Osteoblast (primary cell): ENCODE measurements at regions not wholly inside any gene's neighbourhood (a gene's known extent, or its start where the extent isn't known, plus 50 kb on each side); places are given as distances from the start of the nearest gene placed in this dataset.
"Not testable (repeated sequence)": the region's sequence is repeated elsewhere in the genome, so short reads cannot be mapped to it uniquely, and the experiment has no call there.

Source experiments
- DNase-seq: peaks from one replicate; pipeline ENCODE4 v3.0.0; 2011; ENCODE audit warnings: low spot score, mixed read lengths; ENCODE audit not compliant: insufficient read length; ENCODE audit errors: missing footprints
- H2AFZ ChIP-seq: 2 replicates; pipeline ENCODE4 v1.6.0; 2011; ENCODE audit warnings: mild to moderate bottlenecking, low read length
- H3K27ac ChIP-seq: 2 replicates; pipeline ENCODE4 v1.5.1; 2011; ENCODE audit warnings: mild to moderate bottlenecking, low read depth, low read length, moderate library complexity
- H3K27me3 ChIP-seq: 2 replicates; pipeline ENCODE4 v1.6.0; 2012; ENCODE audit warnings: mild to moderate bottlenecking, control low read depth, inconsistent platforms, low read length, moderate library complexity; ENCODE audit not compliant: insufficient read depth
- H3K36me3 ChIP-seq: 2 replicates; pipeline ENCODE4 v1.5.1; 2011; ENCODE audit warnings: mild to moderate bottlenecking, low read length, control low read depth, moderate library complexity; ENCODE audit not compliant: insufficient read depth
- H3K4me1 ChIP-seq: 2 replicates; pipeline ENCODE4 v1.5.1; 2011; ENCODE audit warnings: mild to moderate bottlenecking, low read length, control low read depth, moderate library complexity; ENCODE audit not compliant: insufficient read depth
- H3K4me2 ChIP-seq: 2 replicates; pipeline ENCODE4 v1.6.0; 2011; ENCODE audit warnings: mild to moderate bottlenecking, low read length; ENCODE audit not compliant: insufficient read depth
- H3K4me3 ChIP-seq: fragments of 200-600 bp; sonication (generic); 3 replicates; pipeline ENCODE4 v1.5.1; 2012; ENCODE audit warnings: mild to moderate bottlenecking, low read length, inconsistent platforms; ENCODE audit not compliant: insufficient read depth
- H3K79me2 ChIP-seq: 2 replicates; pipeline ENCODE4 v1.6.0; 2012; ENCODE audit warnings: mild to moderate bottlenecking, low read length, control low read depth, inconsistent platforms; ENCODE audit not compliant: insufficient read depth
- H3K9me3 ChIP-seq: 2 replicates; pipeline ENCODE4 v1.5.1; 2011; ENCODE audit warnings: low read depth, low read length, control low read depth
- H4K20me1 ChIP-seq: 2 replicates; pipeline ENCODE4 v1.6.0; 2012; ENCODE audit warnings: mild to moderate bottlenecking, low read length, control low read depth; ENCODE audit not compliant: insufficient read depth
- TF ChIP-seq, protein P1 (sequence below): IDR thresholded peaks from 2 replicates; pipeline ENCODE4 v1.5.1; 2011; ENCODE audit warnings: mild to moderate bottlenecking, low read depth, low read length, moderate library complexity; ENCODE audit errors: extremely low read depth

DNA sequence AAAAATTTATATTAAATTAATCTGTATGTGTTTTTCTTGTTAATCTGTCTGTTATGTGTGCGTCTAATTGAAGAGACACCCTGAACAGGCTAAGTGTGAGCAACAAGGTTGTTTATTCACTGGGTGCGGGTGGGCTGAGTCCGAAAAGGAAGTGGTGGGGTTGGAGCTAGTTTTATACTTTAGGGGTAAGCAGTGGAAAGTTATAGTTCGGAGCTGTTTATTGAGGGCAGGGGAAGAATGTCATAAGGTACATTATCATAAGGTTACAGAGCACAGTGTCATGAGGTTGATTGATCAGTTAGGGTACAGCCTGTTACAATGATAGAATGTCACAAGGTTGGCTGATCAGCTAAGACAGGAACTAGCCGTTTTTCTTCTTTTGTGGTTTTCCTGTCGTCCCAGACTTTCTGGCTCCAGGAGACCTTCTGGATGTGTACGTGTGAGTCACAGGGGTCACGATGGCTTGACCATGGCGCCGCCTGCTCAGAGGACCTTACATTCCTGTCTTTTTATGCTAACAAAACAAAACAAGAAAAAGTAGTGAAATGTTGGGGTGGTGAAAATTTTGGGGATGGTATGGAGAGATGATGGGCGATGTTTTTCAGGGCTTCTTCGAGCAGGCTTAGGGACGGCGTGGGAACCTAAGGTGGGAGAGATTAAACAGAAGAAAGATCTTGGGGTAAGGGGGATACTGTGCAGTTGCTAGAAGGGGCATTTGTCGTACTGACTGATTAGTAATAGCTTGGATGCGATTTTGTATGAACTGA, 754.0 kb upstream of the ADGRB3 start:
- H3K4me2 ChIP-seq, result no peak overlapping the region
- H2AFZ ChIP-seq, result no peak overlapping the region
- H3K9me3 ChIP-seq, result no peaks in the 10 kb centered on the region
- H3K4me3 ChIP-seq, result no peak overlapping the region
- no peaks in the 10 kb centered on the region for H4K20me1 ChIP-seq
- H3K36me3 ChIP-seq, result no peaks in the 10 kb centered on the region
- H3K79me2 ChIP-seq, result no peaks in the 10 kb centered on the region
- no peak for DNase-seq
- H3K27me3 ChIP-seq, result no peaks in the 10 kb centered on the region
- TF ChIP-seq, protein P1, sequence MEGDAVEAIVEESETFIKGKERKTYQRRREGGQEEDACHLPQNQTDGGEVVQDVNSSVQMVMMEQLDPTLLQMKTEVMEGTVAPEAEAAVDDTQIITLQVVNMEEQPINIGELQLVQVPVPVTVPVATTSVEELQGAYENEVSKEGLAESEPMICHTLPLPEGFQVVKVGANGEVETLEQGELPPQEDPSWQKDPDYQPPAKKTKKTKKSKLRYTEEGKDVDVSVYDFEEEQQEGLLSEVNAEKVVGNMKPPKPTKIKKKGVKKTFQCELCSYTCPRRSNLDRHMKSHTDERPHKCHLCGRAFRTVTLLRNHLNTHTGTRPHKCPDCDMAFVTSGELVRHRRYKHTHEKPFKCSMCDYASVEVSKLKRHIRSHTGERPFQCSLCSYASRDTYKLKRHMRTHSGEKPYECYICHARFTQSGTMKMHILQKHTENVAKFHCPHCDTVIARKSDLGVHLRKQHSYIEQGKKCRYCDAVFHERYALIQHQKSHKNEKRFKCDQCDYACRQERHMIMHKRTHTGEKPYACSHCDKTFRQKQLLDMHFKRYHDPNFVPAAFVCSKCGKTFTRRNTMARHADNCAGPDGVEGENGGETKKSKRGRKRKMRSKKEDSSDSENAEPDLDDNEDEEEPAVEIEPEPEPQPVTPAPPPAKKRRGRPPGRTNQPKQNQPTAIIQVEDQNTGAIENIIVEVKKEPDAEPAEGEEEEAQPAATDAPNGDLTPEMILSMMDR, result no peak
- no peaks in the 10 kb centered on the region for H3K4me1 ChIP-seq
- H3K27ac ChIP-seq, result no peak overlapping the region

DNA sequence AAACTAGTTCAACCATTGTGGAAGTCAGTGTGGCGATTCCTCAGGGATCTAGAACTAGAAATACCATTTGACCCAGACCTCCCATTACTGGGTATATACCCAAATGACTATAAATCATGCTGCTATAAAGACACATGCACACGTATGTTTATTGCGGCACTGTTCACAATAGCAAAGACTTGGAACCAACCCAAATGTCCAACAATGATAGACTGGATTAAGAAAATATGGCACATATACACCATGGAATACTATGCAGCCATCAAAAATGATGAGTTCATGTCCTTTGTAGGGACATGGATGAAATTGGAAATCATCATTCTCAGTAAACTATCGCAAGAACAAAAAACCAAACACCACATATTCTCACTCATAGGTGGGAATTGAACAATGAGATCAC, 754.7 kb upstream of the ADGRB3 start:
- not testable (repeated sequence) for H3K4me1 ChIP-seq, H3K27ac ChIP-seq, H2AFZ ChIP-seq, H4K20me1 ChIP-seq, H3K79me2 ChIP-seq, H3K36me3 ChIP-seq, H3K27me3 ChIP-seq, H3K9me3 ChIP-seq, H3K4me3 ChIP-seq, DNase-seq, H3K4me2 ChIP-seq

DNA sequence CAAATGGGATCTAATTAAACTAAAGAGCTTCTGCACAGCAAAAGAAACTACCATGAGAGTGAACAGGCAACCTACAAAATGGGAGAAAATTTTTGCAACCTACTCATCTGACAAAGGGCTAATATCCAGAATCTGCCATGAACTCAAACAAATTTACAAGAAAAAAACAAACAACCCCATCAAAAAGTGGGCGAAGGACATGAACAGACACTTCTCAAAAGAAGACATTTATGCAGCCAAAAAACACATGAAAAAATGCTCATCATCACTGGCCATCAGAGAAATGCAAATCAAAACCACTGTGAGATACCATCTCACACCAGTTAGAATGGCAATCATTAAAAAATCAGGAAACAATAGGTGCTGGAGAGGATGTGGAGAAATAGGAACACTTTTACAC, 755.2 kb upstream of the ADGRB3 start:
- not testable (repeated sequence) for H3K27me3 ChIP-seq, H2AFZ ChIP-seq, H3K4me2 ChIP-seq, H3K27ac ChIP-seq, H4K20me1 ChIP-seq, H3K4me1 ChIP-seq, H3K79me2 ChIP-seq, H3K36me3 ChIP-seq, H3K4me3 ChIP-seq, H3K9me3 ChIP-seq, DNase-seq

DNA sequence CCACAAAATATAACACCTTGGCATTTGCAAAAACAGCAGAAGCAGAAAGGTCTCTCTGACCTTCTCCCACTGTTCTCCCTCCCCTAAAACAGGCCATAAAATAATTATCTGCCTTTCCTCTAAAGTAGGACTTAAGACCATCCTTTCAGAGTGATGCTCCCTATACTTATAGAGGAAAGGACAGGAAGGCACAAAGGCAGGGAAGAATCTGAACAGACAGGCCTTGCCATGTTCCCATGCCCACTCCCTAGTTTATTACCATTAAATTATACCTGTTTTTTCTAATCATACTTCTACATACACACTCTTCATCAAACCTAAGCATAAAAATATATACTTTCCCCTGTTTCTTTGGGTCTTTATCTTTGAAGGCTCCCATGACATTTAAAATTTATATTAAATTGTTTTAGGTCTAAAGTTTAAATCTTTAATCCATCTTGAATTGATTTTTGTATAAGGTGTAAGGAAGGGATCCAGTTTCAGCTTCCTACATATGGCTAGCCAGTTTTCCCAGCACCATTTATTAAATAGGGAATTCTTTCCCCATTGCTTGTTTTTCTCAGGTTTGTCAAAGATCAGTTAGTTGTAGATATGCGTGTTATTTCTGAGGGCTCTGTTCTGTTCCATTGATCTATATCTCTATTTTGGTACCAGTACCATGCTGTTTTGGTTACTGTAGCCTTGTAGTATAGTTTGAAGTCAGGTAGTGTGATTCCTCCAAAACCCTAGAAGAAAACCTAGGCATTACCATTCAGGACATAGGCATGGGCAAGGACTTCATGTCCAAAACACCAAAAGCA, 755.8 kb upstream of the ADGRB3 start:
- H3K4me1 ChIP-seq, H3K36me3 ChIP-seq, DNase-seq, H3K4me3 ChIP-seq, H3K9me3 ChIP-seq, H3K27ac ChIP-seq, H3K79me2 ChIP-seq, H3K4me2 ChIP-seq, H4K20me1 ChIP-seq, H3K27me3 ChIP-seq, H2AFZ ChIP-seq: not testable (repeated sequence)

DNA sequence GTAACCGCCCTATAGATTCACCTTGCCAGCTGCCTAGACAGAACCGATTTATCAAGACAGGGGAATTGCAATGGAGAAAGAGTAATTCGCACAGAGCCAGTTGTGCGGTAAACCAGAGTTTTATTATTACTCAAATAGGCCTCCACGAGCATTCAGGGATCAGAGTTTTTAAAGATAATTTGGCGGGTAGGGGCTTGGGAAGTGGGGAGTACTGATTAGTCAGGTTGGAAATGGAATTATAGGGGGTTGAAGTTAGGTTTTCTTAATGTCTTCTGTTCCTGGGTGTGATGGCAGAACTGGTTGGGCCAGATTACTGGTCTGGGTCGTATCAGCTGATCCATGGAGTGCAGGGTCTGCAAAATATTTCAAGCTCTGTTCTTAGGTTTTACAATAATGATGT, 756.9 kb upstream of the ADGRB3 start:
- H3K4me3 ChIP-seq, H3K4me1 ChIP-seq, H3K79me2 ChIP-seq, H3K9me3 ChIP-seq, H3K4me2 ChIP-seq, H3K27ac ChIP-seq, H3K27me3 ChIP-seq, H3K36me3 ChIP-seq, DNase-seq, H2AFZ ChIP-seq, H4K20me1 ChIP-seq: not testable (repeated sequence)
